GM21515 (cell line): ENCODE measurements at regions not wholly inside any gene's neighbourhood (a gene's known extent, or its start where the extent isn't known, plus 50 kb on each side); places are given as distances from the start of the nearest gene placed in this dataset.
"Not testable (repeated sequence)": the region's sequence is repeated elsewhere in the genome, so short reads cannot be mapped to it uniquely, and the experiment has no call there.

ENCODE experiments used
- ATAC-seq: cut with Tn5 transposase; IDR thresholded peaks from one replicate; pipeline ENCODE4 v1.9.1; 2021; ENCODE audit not compliant: unreplicated experiment

DNA sequence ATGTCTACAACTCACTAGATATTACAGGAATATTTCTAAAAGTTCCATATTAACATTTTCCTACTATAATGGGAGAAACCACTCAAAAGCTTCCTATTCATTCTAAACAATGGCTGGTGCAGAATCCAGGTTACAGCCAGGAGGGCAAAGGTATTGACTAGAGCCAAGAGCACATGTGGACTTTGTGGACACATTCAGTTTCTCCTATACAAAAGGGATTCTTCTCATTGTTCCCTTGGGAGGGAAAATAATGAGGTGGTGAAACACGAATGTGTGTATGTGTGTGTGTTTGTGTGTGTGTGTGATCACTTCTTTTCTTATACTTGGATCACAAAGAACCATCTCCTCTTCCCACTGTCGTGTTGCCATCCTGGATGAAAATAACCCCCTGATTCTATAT lies 1000.0 kb downstream of the ADGRL2 start:
- no peak for ATAC-seq

DNA sequence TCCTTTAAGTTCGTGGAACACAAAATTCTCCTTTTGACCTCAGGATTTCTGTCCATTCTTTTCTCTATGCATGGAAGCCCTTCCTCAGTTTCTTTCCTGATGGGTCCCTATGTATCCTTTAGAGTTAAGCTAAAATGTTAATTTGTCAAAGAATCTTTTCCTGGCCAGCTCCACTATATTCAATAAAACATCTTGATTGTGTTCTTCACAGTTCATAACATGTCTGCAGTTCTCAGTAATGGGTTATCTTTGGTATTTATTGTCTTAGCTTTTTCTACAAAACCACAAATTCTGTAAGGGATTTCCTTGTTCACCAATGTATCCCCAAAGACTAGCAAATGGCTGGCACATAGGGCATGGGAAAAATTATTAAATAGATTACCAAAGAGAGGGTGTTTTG lies 998.5 kb downstream of the ADGRL2 start:
- no peak for ATAC-seq

DNA sequence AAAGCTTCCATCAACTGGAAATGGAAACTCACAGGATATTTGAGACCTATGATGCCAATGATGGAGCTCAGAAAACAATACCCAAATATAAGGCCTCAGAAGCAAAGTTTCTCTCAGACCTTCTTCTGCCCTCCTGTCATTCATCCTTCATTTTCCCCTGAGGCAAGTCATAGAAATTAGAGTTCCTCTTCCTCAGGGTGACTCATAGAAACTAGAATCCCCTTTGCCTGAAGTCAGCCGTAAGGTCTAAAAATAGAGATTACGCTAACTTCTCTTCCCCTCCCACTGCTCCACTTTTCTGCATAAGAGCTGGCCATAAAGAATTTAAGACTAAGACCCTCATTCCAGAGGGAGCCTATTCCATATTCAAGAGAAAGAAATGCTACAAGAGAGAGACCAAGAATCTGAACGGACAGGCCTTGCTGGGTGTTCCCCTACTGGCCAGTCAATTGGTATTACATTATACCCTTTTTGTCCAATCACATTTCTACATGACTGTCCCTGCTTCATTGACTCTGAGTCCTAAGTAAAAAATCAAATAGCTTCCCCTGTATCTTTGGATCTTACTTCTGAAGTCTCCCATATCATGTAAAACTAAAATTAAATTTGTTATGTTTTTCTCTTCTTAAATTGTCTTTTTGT lies 994.9 kb downstream of the ADGRL2 start:
- ATAC-seq = no peak

DNA sequence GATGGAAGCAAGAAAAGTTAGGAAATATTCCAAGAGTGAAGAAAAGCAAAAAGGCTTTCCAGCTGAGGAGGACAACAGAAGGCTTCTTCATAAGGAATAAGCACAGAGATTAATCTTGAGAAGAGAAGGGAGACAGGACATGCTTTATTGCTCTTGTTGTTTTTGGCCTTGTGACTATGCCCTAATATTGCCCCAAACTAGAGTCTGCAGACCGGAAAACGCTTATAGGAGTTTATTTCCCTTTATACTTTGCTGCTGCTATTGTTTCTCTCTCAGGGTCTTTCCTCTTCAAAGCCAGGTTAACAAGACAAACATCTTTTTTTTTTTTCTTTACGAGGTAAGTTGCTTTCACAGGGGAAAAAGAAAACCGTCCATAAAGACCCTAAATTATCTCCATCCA lies 991.4 kb downstream of the ADGRL2 start:
- no peak for ATAC-seq

DNA sequence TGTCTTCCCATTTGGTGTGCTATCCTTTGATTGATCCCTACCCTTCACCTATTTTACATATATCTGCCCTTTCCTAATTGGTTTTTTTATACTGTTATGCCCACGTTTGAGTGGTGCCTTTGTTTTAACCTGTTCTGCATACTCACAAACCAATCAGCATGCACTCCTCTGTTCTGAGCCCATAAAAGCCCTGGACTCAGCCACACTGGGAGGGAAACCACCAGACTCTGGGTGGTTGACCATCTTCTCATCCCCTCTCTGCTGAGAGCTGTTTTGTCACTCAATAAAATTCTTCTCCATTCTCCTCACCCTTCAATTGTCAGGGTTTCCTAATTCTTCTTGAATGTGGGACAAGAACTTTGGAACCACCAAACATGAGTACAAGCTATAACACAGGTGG lies 989.8 kb downstream of the ADGRL2 start:
- no peak for ATAC-seq

DNA sequence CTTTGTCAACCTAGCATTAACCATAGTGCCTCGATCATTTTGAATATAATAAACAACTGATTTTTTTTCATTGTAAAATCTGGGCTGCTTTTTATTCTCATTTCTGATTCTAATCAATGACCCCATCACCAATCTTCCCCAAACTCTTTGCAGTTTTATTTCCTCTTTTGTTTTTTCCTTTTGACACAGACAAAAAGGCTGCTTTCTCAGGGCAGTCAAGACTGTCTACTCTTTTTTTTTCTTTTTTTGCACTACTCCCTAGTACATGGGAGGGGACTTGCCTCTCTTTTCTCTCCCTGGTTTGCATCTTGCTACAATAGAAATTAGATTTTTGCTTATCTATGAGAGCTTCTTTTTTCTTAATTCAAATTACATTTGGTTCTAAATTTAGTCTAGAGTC lies 987.9 kb downstream of the ADGRL2 start:
- ATAC-seq = no peak

DNA sequence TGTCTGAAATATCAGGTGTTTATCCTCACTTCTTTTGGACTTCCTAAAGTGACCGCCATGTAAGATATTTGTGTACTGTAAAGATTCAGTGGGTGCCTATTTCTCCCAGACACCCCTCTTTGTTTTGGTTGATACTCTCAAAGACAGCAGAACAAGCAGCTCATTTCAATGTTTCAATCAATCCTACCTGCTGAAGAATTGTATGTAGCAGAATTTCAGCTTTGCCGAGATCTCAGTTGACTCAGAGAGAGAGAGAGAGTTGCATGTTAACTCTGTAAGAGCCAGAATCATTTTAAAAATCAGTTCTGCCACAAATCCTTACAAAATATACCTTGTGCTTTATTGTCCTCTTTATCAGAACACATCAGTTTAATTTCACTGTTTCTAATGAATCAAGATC lies 987.3 kb downstream of the ADGRL2 start:
- ATAC-seq = no peak

DNA sequence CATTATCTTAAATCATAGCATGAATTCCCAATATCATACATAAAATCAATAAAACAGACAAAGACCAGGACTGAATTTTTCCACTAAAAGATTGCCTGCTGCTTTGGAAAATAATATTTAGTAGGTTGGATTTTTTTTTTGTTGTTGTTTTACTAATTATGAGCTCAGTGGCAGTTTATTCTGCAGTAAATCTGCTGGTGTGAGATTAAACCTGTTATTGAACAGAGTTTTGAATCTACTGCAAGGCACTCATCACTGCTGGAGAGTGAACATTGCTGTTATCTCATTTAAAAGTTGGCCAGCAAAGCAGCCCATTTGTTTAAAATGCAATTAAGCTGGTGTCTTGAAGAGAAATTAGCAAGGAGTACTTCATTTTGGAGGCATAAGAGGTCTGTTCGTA lies 986.1 kb downstream of the ADGRL2 start:
- no peak for ATAC-seq

DNA sequence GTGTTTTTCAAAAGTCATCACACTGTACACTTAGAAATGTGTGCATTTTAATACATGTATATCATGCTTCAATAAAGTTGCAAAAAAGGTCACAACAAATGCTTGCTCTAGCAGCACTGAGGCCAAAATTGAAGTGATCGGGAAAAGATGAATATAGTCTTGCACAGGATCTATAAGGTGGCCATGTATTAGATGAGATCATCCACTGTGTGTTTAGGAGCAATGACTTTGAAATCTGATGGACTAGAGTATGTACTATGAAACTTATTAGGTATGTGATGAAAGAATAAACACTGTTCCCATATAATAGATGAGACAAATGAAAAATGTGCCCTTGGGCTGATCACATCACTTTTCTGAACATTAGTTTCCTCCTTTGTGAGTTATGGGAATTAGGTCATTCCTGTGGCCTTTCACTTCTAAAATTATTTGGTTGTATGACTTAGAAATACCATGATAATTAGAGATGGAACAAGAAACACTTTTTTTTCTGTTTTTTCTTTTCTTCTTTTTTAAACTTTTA lies 984.6 kb downstream of the ADGRL2 start:
- no peak for ATAC-seq

DNA sequence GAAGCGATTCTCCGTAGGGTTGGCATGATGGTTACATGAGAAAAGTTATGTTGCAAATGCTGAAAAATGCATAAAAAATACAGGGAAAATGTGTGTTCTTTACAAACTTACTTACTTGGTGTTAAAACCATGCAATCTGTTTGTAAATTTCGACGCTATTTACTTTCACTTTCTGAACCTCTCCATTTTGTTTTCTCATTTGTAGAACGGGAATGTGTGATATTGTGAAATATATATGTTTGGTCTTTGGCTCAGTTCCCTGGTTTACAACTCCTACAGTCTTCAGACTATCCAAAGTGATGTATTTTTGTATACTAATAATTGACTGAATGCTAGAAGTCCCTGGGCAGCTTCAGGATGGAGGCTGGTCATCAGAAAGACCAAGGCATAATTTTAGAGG lies 982.3 kb downstream of the ADGRL2 start:
- ATAC-seq = no peak

DNA sequence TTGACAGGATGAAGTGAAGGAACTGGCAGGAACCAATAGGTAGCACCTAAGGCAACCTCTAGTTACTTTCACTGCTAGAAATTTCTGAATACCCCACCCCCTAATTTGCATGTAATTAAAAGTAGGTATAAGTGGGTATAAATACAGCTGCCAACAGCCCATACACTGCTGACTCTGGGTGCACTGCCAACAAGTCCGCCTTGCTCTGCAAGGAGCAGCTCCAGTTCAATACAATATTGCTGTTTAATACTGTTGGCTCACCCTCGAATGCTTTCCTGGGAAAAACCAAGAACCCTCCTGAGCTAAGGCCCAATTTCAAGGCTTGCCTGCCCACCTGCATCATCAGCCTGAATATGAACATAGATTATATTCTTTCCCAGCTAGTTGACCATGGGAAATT lies 981.9 kb downstream of the ADGRL2 start:
- ATAC-seq = no peak

DNA sequence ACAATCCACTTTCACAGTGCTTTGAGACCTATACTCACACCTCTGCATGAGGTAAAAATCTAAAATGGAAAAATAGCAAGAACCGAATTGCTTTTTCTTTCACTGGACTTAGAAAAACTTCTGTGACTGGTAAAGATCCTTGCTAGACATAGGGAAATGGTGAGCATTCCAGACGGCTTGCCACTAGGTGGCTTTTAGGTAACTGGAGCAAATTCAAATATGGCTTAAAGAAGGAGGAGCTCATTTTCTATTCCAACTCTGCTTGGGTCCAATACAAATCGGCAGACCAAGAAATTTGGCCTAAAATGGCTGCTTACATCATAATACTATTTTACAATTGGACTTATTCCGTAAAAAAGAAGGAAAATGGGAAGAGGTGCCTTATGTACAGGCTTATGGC lies 977.9 kb downstream of the ADGRL2 start:
- no peak for ATAC-seq

DNA sequence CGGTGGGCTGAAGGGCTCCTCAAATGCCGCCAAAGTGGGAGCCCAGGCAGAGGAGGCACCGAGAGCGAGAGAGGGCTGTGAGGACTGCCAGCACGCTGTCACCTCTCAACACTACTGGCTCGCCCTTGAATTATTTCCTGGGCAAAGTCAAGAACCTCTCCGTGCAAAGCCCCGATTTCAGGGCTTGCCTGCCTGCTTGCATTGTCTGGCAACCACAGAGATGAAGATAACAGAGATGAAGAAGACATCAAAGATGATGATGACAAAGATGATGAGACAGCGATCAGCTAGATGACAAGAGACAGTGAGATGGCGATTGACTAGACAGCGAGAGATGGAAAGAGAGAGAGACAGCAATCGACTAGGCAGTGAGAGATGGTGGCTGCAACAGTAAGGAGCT lies 976.5 kb downstream of the ADGRL2 start:
- no peak for ATAC-seq

DNA sequence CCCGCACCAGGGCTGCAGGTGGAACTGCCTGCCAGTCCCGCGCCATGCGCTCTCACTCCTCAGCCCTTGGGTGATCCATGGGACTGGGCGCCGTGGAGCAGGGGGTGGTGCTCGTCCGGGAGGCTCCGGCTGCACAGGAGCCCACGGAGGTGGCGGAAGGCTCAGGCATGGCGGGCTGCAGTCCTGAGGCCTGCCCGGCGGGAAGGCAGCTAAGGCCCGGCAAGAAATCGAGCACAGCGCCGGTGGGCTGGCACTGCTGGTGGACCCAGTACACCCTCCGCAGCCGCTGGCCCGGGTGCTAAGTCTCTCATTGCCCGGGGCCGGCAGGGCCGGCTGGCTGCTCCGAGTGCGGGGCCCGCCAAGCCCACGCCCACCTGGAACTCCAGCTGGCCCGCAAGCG lies 976.0 kb downstream of the ADGRL2 start:
- ATAC-seq = not testable (repeated sequence)

DNA sequence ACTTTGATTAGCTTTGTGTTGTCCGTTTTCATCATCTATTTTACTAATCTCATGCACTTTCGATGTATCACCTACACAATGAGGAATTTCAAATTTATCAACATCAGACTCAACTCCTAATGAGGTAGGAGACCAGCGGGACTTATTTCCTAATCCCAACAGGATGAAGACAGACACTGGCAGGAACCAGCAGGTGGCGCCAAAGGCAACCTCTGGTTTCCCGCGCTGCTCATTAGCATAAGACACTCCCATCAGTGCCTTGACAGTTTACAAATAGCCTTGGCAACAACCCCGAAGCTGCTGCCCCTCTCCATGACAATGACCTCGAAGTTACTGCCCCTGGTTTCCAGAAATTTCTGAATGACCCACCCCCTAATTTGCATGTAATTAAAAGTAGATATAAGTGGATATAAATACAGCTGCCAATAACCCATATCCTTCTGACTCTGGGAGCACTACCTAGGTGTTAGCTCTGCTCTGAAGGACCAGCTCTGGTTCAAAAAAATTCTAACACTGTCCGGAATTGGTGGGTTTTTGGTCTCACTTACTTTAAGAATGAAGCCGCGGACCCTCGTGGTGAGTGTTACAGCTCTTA lies 974.8 kb downstream of the ADGRL2 start:
- no peak for ATAC-seq

DNA sequence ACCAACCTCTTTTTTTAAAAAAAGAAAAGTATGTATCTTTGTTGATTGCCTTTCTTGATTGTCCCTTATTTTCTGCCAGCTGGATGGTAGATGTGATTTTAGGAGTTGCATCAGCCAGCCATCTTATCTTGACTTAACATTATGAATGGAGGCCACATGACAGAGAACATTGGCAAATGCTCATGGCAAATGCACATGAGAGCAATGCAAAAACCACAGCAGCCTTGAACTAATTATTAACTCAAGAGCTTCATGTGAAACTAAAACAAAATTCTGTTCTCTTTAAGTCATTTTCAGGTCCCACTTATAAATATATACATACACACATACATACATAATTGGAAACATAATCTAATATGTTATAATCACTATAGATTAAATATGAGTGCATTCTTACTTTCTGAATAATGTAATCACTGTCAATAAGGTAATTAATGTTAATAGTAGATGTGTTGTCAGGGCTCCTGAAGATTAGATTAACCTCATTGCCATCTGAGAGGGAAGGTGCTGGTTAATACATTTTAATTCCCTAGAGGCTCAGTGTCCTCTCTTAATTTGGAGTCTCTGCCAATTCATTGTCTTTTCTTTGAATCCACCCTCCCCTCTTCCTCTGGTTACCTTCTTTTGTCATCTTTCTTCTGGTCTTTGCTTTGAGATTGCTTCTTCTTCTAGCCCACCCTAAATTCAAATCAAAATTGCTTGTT lies 962.2 kb downstream of the ADGRL2 start:
- no peak for ATAC-seq

DNA sequence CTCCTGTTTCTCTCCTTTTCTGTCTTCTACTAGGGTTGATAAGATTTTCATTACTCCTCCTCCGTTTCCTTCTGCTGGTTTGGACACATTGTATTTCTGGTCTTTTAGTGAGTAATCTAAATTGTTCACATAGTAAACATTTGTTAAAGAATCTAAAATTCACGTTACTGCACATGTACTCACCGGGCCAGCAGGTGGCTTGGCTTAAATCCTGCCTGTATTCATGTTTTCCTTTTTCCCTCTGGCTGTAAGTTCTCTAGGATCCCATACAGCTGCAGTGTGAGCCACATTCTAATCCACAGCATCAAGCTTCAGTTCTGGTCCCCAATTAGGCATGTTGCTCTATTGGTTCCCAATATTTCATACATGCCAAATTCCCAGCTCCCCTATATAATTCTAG lies 958.3 kb downstream of the ADGRL2 start:
- ATAC-seq = no peak

DNA sequence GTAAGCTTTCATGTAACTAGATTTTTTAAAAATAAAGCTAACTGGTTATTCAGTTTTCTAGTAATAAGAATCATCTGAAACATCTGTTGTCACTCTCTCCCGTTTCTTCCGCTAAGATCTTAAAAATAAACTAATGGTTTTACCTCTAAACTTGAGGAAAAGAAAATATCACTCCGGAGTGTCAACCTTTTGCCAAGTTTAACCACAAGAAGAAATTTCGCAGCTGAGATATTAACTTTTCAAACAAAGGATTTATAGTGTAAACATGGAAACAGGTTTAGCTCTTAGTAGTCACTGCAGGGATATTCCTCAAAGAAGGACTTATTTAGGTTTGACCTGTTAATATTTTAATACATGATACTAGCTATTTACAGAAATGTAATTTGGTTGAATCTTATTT lies 954.9 kb downstream of the ADGRL2 start:
- no peak for ATAC-seq

DNA sequence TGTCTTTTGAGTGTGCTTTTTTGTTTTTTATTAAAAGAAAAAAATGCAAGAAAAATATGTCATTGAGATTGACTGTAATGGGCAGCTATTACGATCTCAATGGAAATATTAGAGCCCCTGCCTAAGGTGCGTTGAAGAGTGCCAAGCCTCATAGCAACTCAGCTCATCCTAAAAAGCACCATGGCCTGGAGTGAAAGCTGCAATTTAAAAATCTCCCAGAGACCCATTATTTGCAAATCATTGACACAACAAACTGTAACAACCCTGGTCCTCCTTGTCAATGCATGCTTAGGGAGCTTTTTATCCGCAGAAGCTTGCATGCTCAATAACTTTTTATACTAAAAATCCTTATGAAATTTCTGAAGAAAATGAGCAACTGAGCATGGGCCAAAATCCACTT lies 954.5 kb downstream of the ADGRL2 start:
- ATAC-seq = no peak

DNA sequence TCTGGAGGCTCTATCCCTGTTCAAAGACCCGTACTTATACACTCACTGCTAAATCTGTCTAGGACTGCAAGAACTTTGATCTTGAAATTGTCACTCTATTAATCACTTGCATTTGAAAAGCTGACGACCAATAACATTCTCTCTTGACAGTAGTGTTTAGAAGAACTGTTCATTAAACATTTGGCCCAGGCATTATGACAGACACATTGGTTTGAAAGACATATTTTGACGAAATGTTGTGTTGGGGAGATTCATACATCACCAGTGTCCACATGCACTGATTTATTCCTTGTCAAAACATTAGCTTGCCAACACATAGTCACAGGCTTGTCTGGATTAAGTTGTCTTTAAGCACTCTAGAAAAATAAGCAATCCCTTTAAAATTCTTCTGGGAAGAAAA lies 951.3 kb downstream of the ADGRL2 start:
- no peak for ATAC-seq

DNA sequence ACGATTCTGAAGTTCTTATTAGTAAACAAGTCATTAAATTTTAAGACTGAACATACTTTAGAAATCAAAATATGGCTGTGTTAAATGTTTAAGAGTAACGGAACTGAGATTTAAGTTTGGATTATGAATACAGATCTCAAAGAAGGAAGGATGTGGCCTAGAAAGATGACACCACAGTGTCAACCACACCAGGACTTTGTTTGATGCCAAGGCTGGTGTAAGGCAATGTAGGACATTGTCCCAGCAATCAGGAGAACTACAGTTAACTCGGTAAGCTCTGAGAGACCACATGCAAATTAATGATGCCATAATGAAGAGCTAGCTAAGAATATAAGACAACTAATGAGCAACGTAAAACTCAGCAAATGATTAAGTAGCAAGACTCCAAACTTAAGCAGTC lies 932.9 kb downstream of the ADGRL2 start:
- ATAC-seq = no peak

DNA sequence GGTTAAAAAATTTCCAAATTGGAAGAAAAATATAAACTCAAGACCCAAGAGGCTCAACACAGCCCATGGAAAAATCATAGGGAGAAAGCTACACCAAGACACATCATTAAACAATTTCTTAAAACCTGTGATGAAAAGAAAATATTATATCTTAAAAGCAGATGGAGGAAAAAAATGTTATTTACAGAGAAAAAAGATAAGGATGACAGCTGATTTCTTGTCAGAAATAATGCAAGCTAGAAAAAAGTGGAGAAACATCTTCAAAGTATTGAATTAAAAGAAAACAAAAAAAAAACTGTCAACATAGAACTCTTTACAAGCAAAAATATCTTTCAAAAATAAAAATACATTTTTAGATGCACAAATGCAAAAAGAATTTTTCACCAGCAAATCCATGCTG lies 930.5 kb downstream of the ADGRL2 start:
- no peak for ATAC-seq
